HG02678 (cell line): ENCODE measurements at regions not wholly inside any gene's neighbourhood (a gene's known extent, or its start where the extent isn't known, plus 50 kb on each side); places are given as distances from the start of the nearest gene placed in this dataset.
"Not testable (repeated sequence)": the region's sequence is repeated elsewhere in the genome, so short reads cannot be mapped to it uniquely, and the experiment has no call there.

Experiments
- ATAC-seq: cut with Tn5 transposase; IDR thresholded peaks from one replicate; pipeline ENCODE4 v1.9.1; 2021; ENCODE audit warnings: mild to moderate bottlenecking, moderate library complexity; ENCODE audit not compliant: unreplicated experiment

- ATAC-seq = no peak
Observed at GRCh38 chr1:61028136-61028535, 54.2 kb upstream of the NFIA start.

- not testable (repeated sequence) for ATAC-seq
Observed at GRCh38 chr1:61018068-61018467, 64.3 kb upstream of the NFIA start.

- ATAC-seq = no peak
Observed at GRCh38 chr1:61017651-61018050, 64.7 kb upstream of the NFIA start.

- no peak for ATAC-seq
Observed at GRCh38 chr1:61013946-61014667, 68.3 kb upstream of the NFIA start.

- ATAC-seq = no peak
Observed at GRCh38 chr1:61013189-61013945, 69.0 kb upstream of the NFIA start.

GRCh38 chr1:61012341-61012761, 70.0 kb upstream of the NFIA start:
- ATAC-seq = no peak

- no peak for ATAC-seq
Observed at GRCh38 chr1:61011561-61012263, 70.6 kb upstream of the NFIA start.

- no peak for ATAC-seq
Observed at GRCh38 chr1:61007534-61008364, 74.6 kb upstream of the NFIA start.

- ATAC-seq = no peak
Observed at GRCh38 chr1:61005614-61006580, 76.5 kb upstream of the NFIA start.

GRCh38 chr1:61004262-61005003, 77.9 kb upstream of the NFIA start:
- no peak for ATAC-seq

- ATAC-seq = no peak
Observed at GRCh38 chr1:61000327-61000726, 82.0 kb upstream of the NFIA start.

- no peak for ATAC-seq
Observed at GRCh38 chr1:60998786-60999185, 83.6 kb upstream of the NFIA start.

GRCh38 chr1:60994828-60995492, 87.4 kb upstream of the NFIA start:
- no peak for ATAC-seq

GRCh38 chr1:60994369-60994768, 88.0 kb upstream of the NFIA start:
- ATAC-seq = no peak

- ATAC-seq = no peak
Observed at GRCh38 chr1:60992165-60992564, 90.2 kb upstream of the NFIA start.

- no peak for ATAC-seq
Observed at GRCh38 chr1:60990714-60991090, 91.7 kb upstream of the NFIA start.

GRCh38 chr1:60989749-60990713, 92.3 kb upstream of the NFIA start:
- ATAC-seq = no peak
